ENCODE measurements at regions not wholly inside any gene's neighbourhood (a gene's known extent, or its start where the extent isn't known, plus 50 kb on each side); places are given as distances from the start of the nearest gene placed in this dataset.

DNA sequence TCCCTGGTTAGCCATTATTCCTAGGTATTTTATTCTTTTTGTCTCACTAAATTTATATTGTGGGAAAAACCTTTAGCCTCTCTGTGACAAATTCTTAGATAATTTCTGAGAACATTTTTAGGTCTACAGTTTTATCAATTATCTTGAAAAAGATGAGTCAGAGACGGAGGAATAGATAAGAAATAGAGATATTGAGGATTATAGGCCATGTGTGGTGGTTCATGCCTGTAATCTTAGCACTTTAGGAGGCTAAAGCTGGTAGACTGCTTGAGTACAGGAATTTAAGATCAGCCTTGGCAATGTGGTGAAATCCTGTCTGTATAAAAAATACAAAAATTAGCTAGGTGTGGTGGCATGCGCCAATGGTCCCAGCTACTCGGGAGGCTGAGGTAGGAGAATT, 960.2 kb downstream of the SQOR start:
- no peak overlapping the region for H2BK20ac ChIP-seq (ENCODE audit: low read depth, low read length)
- H3K18ac ChIP-seq (ENCODE audit: low read depth, low read length) = no peak overlapping the region

More for the DNA sequence above, 960.2 kb downstream of the SQOR start:
- intact Hi-C loops (cut with micrococcal nuclease) (no loop called here), dilution Hi-C loops (cut with HindIII; ENCODE audit: low sequenced_read_pairs, unreplicated experiment) (no loop called here), in situ Hi-C loops (cut with MboI; ENCODE audit: low sequenced_read_pairs) (no loop called here)
- Histone ChIP-seq H4K5ac (ENCODE audit: low read depth, low read length) (no peak overlapping the region), H3K4me3 (ENCODE audit: insufficient read depth, low read depth, low read length) (no peak overlapping the region), H3K27ac (ENCODE audit: insufficient read depth, low read length) (no peak overlapping the region), H3K9ac (ENCODE audit: low read depth, low read length) (no peak overlapping the region), H3K4me1 (ENCODE audit: control insufficient read depth, insufficient read depth, low read length) (no peaks in the 10 kb centered on the region), H3K9me3 (ENCODE audit: control insufficient read depth, insufficient read depth, low read length) (peaks cover 8% of the 10 kb centered on the region), H3K4ac (ENCODE audit: low read depth, low read length) (no peak overlapping the region), H3K36me3 (ENCODE audit: control insufficient read depth, insufficient read depth, low read length) (no peaks in the 10 kb centered on the region), H4K91ac (ENCODE audit: insufficient read depth, low read depth, low read length) (no peak overlapping the region), H2BK5ac (ENCODE audit: low read depth, low read length, poor library complexity, severe bottlenecking) (no peak overlapping the region), H4K20me1 (ENCODE audit: insufficient read depth, low read length) (no peaks in the 10 kb centered on the region), H3K56ac (ENCODE audit: extremely low read depth, insufficient read depth, low read length) (no peak overlapping the region), H3K14ac (replicated peaks; ENCODE audit: low read depth, low read length) (no peak overlapping the region), H3K23ac (ENCODE audit: low read depth, low read length) (no peak overlapping the region), H2BK15ac (ENCODE audit: low read depth, low read length) (no peak overlapping the region), H2AK5ac (ENCODE audit: low read depth, low read length) (no peak overlapping the region), H4K8ac (ENCODE audit: low read depth in 2 of 2, low read length in 2 of 2) (no peak overlapping the region), H3K9me1 (ENCODE audit: insufficient read depth, low read length) (no peaks in the 10 kb centered on the region), H2AFZ (replicated peaks; ENCODE audit: low read length, poor library complexity) (no peak overlapping the region), H2BK120ac (ENCODE audit: low read depth, low read length) (no peak overlapping the region), H3K4me2 (ENCODE audit: low read depth, low read length) (no peak overlapping the region), H3K79me1 (ENCODE audit: low read depth in 1 of 2, low read length in 2 of 2) (no peaks in the 10 kb centered on the region), H3K27me3 (ENCODE audit: control insufficient read depth, insufficient read depth, low read length) (no peaks in the 10 kb centered on the region), H2AK9ac (replicated peaks; ENCODE audit: low read depth, low read length, poor library complexity) (no peak overlapping the region)
- ChIA-PET CTCF (no interaction called here), POLR2A (ENCODE audit: unreplicated experiment) (no interaction called here)
- ATAC-seq (ENCODE audit: low read depth) (no peak), DNase-seq (no peak)
- WGBS, 2 experiments (ENCODE audit: extremely low coverage in 2 of 2, insufficient read length in 1 of 2) = no CpG with 5 or more reads among the region's 3 CpGs
- BruUV-seq (replicated peaks) = no TSS peak
- TF ChIP-seq MAZ (IDR thresholded peaks at IDR 0.05; ENCODE audit: borderline replicate concordance, low read depth, low read length) = no peak
- TF ChIP-seq, protein P1, sequence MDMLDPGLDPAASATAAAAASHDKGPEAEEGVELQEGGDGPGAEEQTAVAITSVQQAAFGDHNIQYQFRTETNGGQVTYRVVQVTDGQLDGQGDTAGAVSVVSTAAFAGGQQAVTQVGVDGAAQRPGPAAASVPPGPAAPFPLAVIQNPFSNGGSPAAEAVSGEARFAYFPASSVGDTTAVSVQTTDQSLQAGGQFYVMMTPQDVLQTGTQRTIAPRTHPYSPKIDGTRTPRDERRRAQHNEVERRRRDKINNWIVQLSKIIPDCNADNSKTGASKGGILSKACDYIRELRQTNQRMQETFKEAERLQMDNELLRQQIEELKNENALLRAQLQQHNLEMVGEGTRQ (IDR thresholded peaks at IDR 0.05; ENCODE audit: low read depth, low read length) = no peak
- TF ChIP-seq RAD21 (IDR thresholded peaks at IDR 0.05; ENCODE audit: low read length) = no peak
- TF ChIP-seq BHLHE40 (IDR thresholded peaks at IDR 0.05; ENCODE audit: low read depth, low read length) = no peak
- no peak for TF ChIP-seq POLR2A (IDR thresholded peaks at IDR 0.05; ENCODE audit: low read depth, low read length)
- TF ChIP-seq SMC3 (IDR thresholded peaks at IDR 0.05; ENCODE audit: low read depth, low read length) = no peak
- TF ChIP-seq MAFK (IDR thresholded peaks at IDR 0.05; ENCODE audit: low read depth, low read length) = no peak
- TF ChIP-seq, protein P2, sequence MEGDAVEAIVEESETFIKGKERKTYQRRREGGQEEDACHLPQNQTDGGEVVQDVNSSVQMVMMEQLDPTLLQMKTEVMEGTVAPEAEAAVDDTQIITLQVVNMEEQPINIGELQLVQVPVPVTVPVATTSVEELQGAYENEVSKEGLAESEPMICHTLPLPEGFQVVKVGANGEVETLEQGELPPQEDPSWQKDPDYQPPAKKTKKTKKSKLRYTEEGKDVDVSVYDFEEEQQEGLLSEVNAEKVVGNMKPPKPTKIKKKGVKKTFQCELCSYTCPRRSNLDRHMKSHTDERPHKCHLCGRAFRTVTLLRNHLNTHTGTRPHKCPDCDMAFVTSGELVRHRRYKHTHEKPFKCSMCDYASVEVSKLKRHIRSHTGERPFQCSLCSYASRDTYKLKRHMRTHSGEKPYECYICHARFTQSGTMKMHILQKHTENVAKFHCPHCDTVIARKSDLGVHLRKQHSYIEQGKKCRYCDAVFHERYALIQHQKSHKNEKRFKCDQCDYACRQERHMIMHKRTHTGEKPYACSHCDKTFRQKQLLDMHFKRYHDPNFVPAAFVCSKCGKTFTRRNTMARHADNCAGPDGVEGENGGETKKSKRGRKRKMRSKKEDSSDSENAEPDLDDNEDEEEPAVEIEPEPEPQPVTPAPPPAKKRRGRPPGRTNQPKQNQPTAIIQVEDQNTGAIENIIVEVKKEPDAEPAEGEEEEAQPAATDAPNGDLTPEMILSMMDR (conservative IDR thresholded peaks at IDR 0.05; ENCODE audit: low read depth, low read length) = no peak
- no peak for TF ChIP-seq FOS (IDR thresholded peaks at IDR 0.05; ENCODE audit: low read depth, low read length)
- TF ChIP-seq CHD1 (IDR thresholded peaks at IDR 0.05; ENCODE audit: low read depth, low read length) = no peak
- TF ChIP-seq MXI1 (IDR thresholded peaks at IDR 0.05; ENCODE audit: borderline replicate concordance, low read depth, low read length) = no peak
- no peak for TF ChIP-seq CEBPB (IDR thresholded peaks at IDR 0.05; ENCODE audit: low read depth, low read length)
- no peak for TF ChIP-seq RFX5 (IDR thresholded peaks at IDR 0.05; ENCODE audit: low read depth, low read length)

Data from IMR-90 (cell line).